Astrocyte (in vitro differentiated cells and primary cell): ENCODE measurements at regions not wholly inside any gene's neighbourhood (a gene's known extent, or its start where the extent isn't known, plus 50 kb on each side); places are given as distances from the start of the nearest gene placed in this dataset.
"Not testable (repeated sequence)": the region's sequence is repeated elsewhere in the genome, so short reads cannot be mapped to it uniquely, and the experiment has no call there.

Experiments
- EZH2 ChIP-seq: IDR thresholded peaks from 2 replicates; pipeline ENCODE4 v1.6.1; 2012; ENCODE audit warnings: mild to moderate bottlenecking, low read length, inconsistent platforms; ENCODE audit not compliant: insufficient read depth
- TF ChIP-seq, protein P1 (sequence below): IDR thresholded peaks from 2 replicates; pipeline ENCODE4 v1.5.1; 2011; ENCODE audit warnings: low read depth, mild to moderate bottlenecking, inconsistent platforms, low read length, moderate library complexity; ENCODE audit not compliant: insufficient read depth

DNA sequence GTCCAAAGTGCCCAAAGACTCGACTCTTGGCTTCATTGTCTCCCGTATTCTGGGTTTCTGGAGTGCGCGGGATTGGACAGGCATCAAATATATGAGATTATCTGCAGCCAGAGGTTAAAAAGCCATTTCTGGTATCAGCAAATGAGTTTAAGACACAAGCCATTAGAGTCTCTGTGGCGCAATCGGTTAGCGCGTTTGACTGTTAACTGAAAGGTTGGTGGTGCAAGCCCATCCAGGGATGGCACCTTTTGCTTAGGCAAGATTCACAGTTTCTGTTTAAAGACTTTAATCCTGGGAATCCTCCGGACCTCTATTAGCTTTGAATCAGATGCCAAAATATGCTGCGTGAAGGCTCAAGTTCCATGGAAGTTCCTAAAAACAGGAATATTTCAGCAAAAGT is 55.6 kb downstream of the PPIAL4A start:
- TF ChIP-seq, protein P1, sequence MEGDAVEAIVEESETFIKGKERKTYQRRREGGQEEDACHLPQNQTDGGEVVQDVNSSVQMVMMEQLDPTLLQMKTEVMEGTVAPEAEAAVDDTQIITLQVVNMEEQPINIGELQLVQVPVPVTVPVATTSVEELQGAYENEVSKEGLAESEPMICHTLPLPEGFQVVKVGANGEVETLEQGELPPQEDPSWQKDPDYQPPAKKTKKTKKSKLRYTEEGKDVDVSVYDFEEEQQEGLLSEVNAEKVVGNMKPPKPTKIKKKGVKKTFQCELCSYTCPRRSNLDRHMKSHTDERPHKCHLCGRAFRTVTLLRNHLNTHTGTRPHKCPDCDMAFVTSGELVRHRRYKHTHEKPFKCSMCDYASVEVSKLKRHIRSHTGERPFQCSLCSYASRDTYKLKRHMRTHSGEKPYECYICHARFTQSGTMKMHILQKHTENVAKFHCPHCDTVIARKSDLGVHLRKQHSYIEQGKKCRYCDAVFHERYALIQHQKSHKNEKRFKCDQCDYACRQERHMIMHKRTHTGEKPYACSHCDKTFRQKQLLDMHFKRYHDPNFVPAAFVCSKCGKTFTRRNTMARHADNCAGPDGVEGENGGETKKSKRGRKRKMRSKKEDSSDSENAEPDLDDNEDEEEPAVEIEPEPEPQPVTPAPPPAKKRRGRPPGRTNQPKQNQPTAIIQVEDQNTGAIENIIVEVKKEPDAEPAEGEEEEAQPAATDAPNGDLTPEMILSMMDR = not testable (repeated sequence)
- TF ChIP-seq EZH2 = not testable (repeated sequence)
